ENCODE measurements at regions not wholly inside any gene's neighbourhood (a gene's known extent, or its start where the extent isn't known, plus 50 kb on each side); places are given as distances from the start of the nearest gene placed in this dataset.

DNA sequence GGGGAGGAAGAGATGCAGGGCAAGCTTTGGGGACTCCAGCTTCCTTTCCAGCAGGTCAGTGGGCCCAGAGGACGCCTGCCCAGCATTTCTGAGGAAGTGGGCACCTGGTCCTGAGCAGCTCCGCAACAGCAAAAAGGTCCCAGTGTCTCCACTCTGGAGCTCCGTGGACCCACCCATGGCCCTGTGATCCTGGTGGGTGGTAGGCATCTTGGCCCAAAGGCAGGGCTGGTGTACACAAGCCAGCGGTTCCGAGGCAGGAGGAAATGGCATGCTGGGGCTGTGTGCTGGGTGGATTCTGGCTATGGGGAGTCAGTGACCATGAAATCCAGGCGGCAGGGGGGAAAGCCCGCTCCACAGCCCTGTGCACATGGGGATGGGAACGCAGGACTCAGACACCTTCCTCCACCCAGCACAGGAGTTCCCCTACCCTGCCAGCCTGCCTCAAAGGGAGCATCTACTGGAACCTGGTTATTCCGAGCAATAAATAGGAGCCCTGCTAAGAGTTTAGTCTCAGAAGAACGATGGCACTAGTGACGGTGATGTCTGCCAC, 206.0 kb downstream of the GLI2 start:
- H3K79me2 ChIP-seq (ENCODE audit: control insufficient read depth, insufficient read depth, low read length) = no peaks in the 10 kb centered on the region
- no peaks in the 10 kb centered on the region for H4K20me1 ChIP-seq (replicated peaks; ENCODE audit: control insufficient read depth, extremely low read depth, insufficient read depth, low read length)
- intact Hi-C loops (cut with micrococcal nuclease) = no loop called here
- no peak for TF ChIP-seq MYC (IDR thresholded peaks at IDR 0.05; ENCODE audit: low read depth, low read length)
- no peak for TF ChIP-seq JUN (IDR thresholded peaks at IDR 0.05; ENCODE audit: borderline replicate concordance, insufficient read depth, insufficient read length, low read depth)
- TF ChIP-seq FOS (IDR thresholded peaks at IDR 0.05; ENCODE audit: borderline replicate concordance, insufficient read depth, low read length) = no peak
- TF ChIP-seq, protein P1, sequence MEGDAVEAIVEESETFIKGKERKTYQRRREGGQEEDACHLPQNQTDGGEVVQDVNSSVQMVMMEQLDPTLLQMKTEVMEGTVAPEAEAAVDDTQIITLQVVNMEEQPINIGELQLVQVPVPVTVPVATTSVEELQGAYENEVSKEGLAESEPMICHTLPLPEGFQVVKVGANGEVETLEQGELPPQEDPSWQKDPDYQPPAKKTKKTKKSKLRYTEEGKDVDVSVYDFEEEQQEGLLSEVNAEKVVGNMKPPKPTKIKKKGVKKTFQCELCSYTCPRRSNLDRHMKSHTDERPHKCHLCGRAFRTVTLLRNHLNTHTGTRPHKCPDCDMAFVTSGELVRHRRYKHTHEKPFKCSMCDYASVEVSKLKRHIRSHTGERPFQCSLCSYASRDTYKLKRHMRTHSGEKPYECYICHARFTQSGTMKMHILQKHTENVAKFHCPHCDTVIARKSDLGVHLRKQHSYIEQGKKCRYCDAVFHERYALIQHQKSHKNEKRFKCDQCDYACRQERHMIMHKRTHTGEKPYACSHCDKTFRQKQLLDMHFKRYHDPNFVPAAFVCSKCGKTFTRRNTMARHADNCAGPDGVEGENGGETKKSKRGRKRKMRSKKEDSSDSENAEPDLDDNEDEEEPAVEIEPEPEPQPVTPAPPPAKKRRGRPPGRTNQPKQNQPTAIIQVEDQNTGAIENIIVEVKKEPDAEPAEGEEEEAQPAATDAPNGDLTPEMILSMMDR (IDR thresholded peaks at IDR 0.05; ENCODE audit: extremely low read depth in 1 of 2, insufficient read depth in 1 of 2, low read depth in 1 of 2, low read length in 2 of 2) = no peak
- no peak for TF ChIP-seq GATA2 (IDR thresholded peaks at IDR 0.05; ENCODE audit: insufficient read depth, insufficient read length, low read depth, low read length)
- no peak for TF ChIP-seq EZH2 (IDR thresholded peaks at IDR 0.05; ENCODE audit: borderline replicate concordance, low read depth, low read length, severe bottlenecking)
- TF ChIP-seq POLR2AphosphoS5 (IDR thresholded peaks at IDR 0.05; ENCODE audit: insufficient read depth, low read depth, low read length) = no peak
- no peak for TF ChIP-seq MAX (IDR thresholded peaks at IDR 0.05; ENCODE audit: insufficient read depth, insufficient read length)
- TF ChIP-seq POLR2A (IDR thresholded peaks at IDR 0.05; ENCODE audit: low read depth, low read length) = no peak
- no peaks in the 10 kb centered on the region for H3K4me1 ChIP-seq (ENCODE audit: control insufficient read depth, extremely low read depth, insufficient read depth, low read length)
- dilution Hi-C loops (cut with MboI; ENCODE audit: extremely low pct_ligation_motif_present, low sequenced_read_pairs) = no loop called here
- H3K9me1 ChIP-seq (replicated peaks; ENCODE audit: control insufficient read depth, extremely low read depth, insufficient read depth, low read length) = no peaks in the 10 kb centered on the region
- DNase-seq (ENCODE audit: low read depth, low spot score) (no peak), FAIRE-seq (no peak)
- H3K27me3 ChIP-seq (ENCODE audit: control insufficient read depth in 2 of 2, insufficient read depth in 2 of 2, low read length in 2 of 2) = peaks cover 3 to 6% of the 10 kb centered on the region in 2 experiments
- H3K27ac ChIP-seq (ENCODE audit: insufficient read depth, low read depth, low read length) = no peak overlapping the region
- no peaks in the 10 kb centered on the region for H3K36me3 ChIP-seq (ENCODE audit: control insufficient read depth in 2 of 2, extremely low read depth in 1 of 2, insufficient read depth in 2 of 2, low read length in 2 of 2)
- H3K4me2 ChIP-seq (ENCODE audit: insufficient read depth, low read length) = no peak overlapping the region
- ChIA-PET POLR2A (no interaction called here), CTCF (interaction anchor here (1.0 kb wide), 1 partner anchor 12 kb away, joined by 4 read pairs; no protein-coding TSS in a partner anchor)
- H3K4me3 ChIP-seq (replicated peaks in 1 of 3; ENCODE audit: insufficient read depth in 1 of 3, low read depth in 1 of 3, low read length in 3 of 3) = no peak overlapping the region
- no peak overlapping the region for H3K9ac ChIP-seq (replicated peaks; ENCODE audit: extremely low read depth, insufficient read depth, low read length)
- no TSS peak for BruUV-seq (replicated peaks)
- H3K9me3 ChIP-seq (replicated peaks; ENCODE audit: control insufficient read depth, insufficient read depth, low read length) = no peaks in the 10 kb centered on the region
- H2AFZ ChIP-seq (ENCODE audit: low read depth, low read length) = no peak overlapping the region
